Adrenal gland (tissue), 5 donors: ENCODE measurements at regions not wholly inside any gene's neighbourhood (a gene's known extent, or its start where the extent isn't known, plus 50 kb on each side); places are given as distances from the start of the nearest gene placed in this dataset.

ENCODE experiments used
- CTCF ChIP-seq, 6 experiments: fragments of 450-650 bp in 4 of 6; fragments of 200-600 bp in 2 of 6; sonication (generic) in 1 of 6; IDR thresholded peaks; 1 replicate in 5 of 6; 2 replicates in 1 of 6; pipeline versions ENCODE4 v1.5.1 to v1.8.0; 2016 to 2021; ENCODE audit warnings: antibody characterized with exemption in 6 of 6, mild to moderate bottlenecking in 2 of 6, moderate library complexity in 1 of 6
- POLR2A ChIP-seq, 2 donors: fragments of 450-650 bp; IDR thresholded peaks; one replicate each; pipeline ENCODE4 v1.6.1; 2017; ENCODE audit warnings: antibody characterized with exemption in 2 of 2, mild to moderate bottlenecking in 2 of 2, moderate library complexity in 1 of 2
- donor health status: DM: no; HTN: no; CAD: no.

- TF ChIP-seq CTCF (IDR thresholded peaks at IDR 0.05) (no peak), POLR2A (IDR thresholded peaks at IDR 0.05) (peak in 1 of 2 donors; percentile 10)
Observed at GRCh38 chr3:197428117-197428801, 127.5 kb downstream of the BDH1 start.
